Panc1 (cell line): ENCODE measurements at regions not wholly inside any gene's neighbourhood (a gene's known extent, or its start where the extent isn't known, plus 50 kb on each side); places are given as distances from the start of the nearest gene placed in this dataset.
"Not testable (repeated sequence)": the region's sequence is repeated elsewhere in the genome, so short reads cannot be mapped to it uniquely, and the experiment has no call there.

Experiments used
- ATAC-seq: fragments of 200-7000 bp; cut with Tn5 transposase; 2 replicates; pipeline ENCODE4 v1.9.1; 2020; ENCODE audit warnings: mild to moderate bottlenecking, moderate library complexity
- BruUV-seq: library from RNA; stranded (reverse); fragments of 400-500 nt; replicated peaks from 2 replicates; lab custom pipeline; 2021; lab: Mats Ljungman, UMichigan
- CTCF ChIA-PET: fragments of 300-600 bp; sonication (Branson Sonifier 250); formaldehyde crosslinking; loops from one replicate; lab custom pipeline; 2022; ENCODE audit warnings: antibody characterized with exemption; lab: Charles Lee
- POLR2A ChIA-PET: fragments of 300-600 bp; sonication (Branson Sonifier 250); formaldehyde crosslinking; loops from one replicate; lab custom pipeline; 2022; ENCODE audit warnings: antibody characterized with exemption; lab: Charles Lee
- DNase-seq: peaks from one replicate; pipeline ENCODE4 v3.0.0-alpha.2; 2010; ENCODE audit warnings: low read depth, low spot score
- H3K27ac ChIP-seq: 2 replicates; pipeline ENCODE4 v1.5.1; 2011; ENCODE audit warnings: mild to moderate bottlenecking, low read length, inconsistent platforms
- H3K27me3 ChIP-seq: fragments of 200-500 bp; sonication (Bioruptor generic); 2 replicates; pipeline ENCODE4 v1.6.0; 2014; ENCODE audit warnings: low read length, inconsistent platforms; ENCODE audit not compliant: control insufficient read depth, insufficient read depth
- H3K36me3 ChIP-seq: fragments of 200-500 bp; sonication (Bioruptor generic); 2 replicates; pipeline ENCODE4 v1.5.1; 2014; ENCODE audit warnings: inconsistent platforms, mild to moderate bottlenecking, low read length, moderate library complexity; ENCODE audit not compliant: control insufficient read depth, insufficient read depth
- H3K4me1 ChIP-seq: 2 replicates; pipeline ENCODE4 v1.5.1; 2011; ENCODE audit warnings: inconsistent platforms, mild to moderate bottlenecking, low read length, moderate library complexity; ENCODE audit not compliant: control insufficient read depth, insufficient read depth
- H3K4me3 ChIP-seq, 2 experiments: 2 replicates each; pipeline ENCODE4 v1.5.1; 2011 to 2012; ENCODE audit warnings: low read depth in 2 of 2, low read length in 2 of 2, mild to moderate bottlenecking in 2 of 2, inconsistent platforms in 1 of 2, moderate library complexity in 1 of 2
- H3K9me3 ChIP-seq: fragments of 200-500 bp; sonication (Bioruptor generic); 2 replicates; pipeline ENCODE4 v1.5.1; 2014; ENCODE audit warnings: low read depth, mild to moderate bottlenecking, inconsistent platforms, low read length, moderate library complexity; ENCODE audit not compliant: control insufficient read depth, insufficient read depth
- POLR2AphosphoS5 ChIP-seq: IDR thresholded peaks from 2 replicates; pipeline ENCODE4 v1.6.1; 2012; ENCODE audit warnings: mild to moderate bottlenecking, low read depth, low read length, moderate library complexity
- SIN3A ChIP-seq: IDR thresholded peaks from 2 replicates; pipeline ENCODE4 v1.6.1; 2012; ENCODE audit warnings: low read depth, mild to moderate bottlenecking, low read length, moderate library complexity, borderline replicate concordance; ENCODE audit not compliant: insufficient read depth
- TCF7L2 ChIP-seq: IDR thresholded peaks from 2 replicates; pipeline ENCODE4 v1.6.1; 2011; ENCODE audit warnings: mild to moderate bottlenecking, low read depth, low read length, inconsistent platforms
- in situ Hi-C: cut with HindIII; loops from 2 replicates; pipeline ENCODE4 v1.10.0; 2016; ENCODE audit warnings: low sequenced_read_pairs, low pct_unique_long_range_greater_than_20kb
- intact Hi-C: fragments of 100-400 bp; cut with micrococcal nuclease; formaldehyde crosslinking; loops from one replicate; pipeline ENCODE4 v1.10.0; 2022; ENCODE audit not compliant: unreplicated experiment
- TF ChIP-seq, protein P1 (sequence below), 2 experiments: IDR thresholded peaks; 2 replicates each; pipeline ENCODE4 v1.6.1; 2011 to 2012; ENCODE audit warnings: low read depth in 2 of 2, control low read depth in 1 of 2, low read length in 1 of 2, mild to moderate bottlenecking in 1 of 2, moderate library complexity in 1 of 2; ENCODE audit not compliant: insufficient read depth in 1 of 2
- TF ChIP-seq, protein P2 (sequence below): fragments of 450-650 bp; IDR thresholded peaks from 2 replicates; pipeline ENCODE4 v1.5.1; 2017; ENCODE audit warnings: mild to moderate bottlenecking

DNA sequence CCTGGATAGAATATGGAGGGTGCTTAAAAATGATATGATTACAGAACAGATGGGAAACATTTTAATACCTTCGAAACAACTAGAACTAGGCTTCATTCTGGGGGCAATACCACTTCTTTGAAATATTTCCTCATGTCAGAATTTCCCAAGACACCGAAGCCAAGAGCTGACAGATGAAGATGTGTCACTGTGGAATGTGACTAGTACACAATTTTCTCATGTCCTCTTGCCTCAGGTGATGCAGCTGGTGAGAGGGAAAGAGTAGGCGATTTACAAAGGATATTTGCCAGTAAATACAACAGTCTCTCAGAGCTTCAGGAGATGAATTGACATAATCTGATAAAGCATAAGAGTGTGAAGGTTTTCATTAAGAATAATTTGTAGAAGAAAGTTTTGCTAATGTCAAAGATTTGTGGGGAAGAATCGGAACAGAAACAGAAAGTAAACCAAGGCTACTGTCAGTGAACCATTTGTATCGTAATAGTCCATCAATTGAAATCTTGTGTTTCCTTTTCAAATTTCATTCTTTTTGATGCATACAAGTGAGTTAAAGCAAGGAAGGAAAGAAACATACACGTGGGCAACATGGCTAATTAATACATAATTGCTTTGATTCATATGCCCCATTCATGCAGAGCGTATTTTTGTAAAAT is 164.7 kb upstream of the CCN2 start:
- POLR2A ChIA-PET, result no interaction called here

DNA sequence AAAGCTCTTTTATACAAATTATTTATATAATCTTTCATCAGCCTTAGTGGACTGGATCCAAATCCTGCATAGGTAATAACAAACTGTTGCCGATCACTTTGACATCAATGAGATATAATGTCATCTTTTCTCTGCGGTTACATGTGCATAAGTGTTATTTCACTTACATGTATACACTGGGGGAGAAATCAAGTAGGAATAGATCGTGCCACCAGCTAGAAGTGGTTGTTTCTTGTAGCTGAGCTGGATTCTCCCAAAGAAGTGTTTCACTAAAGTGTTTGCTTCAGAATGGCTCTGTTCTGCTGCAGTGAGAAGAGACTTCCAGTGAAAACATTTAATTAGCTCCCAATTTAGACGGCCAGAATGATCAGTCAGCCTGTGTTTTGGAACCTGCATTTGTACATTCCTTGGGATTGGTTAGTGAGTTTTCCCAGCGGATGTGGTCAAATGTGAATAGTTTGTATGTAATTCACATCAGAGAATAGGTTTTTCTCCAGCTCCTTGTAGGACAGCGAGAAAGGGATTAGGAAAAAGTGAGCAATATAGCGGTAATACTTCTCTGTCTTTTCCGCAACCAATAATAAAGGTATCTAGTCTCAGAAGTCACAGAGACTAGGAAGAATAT is 163.1 kb upstream of the CCN2 start:
- Histone ChIP-seq H3K27ac (no peak overlapping the region), H3K36me3 (no peaks in the 10 kb centered on the region), H3K4me3 (no peak overlapping the region), H3K9me3 (peaks cover 5% of the 10 kb centered on the region; the same call in 1 of the 2 replicates), H3K27me3 (no peaks in the 10 kb centered on the region), H3K4me1 (0 out of 2 replicates have a peak, but pooled peaks cover 2% of the 10 kb centered on the region)
- DNase-seq (no peak), ATAC-seq (no peak)
- in situ Hi-C loops (no loop called here), intact Hi-C loops (no loop called here)
- ChIA-PET CTCF (no interaction called here), POLR2A (no interaction called here)
- no TSS peak for BruUV-seq
- TF ChIP-seq SIN3A, result no peak
- no peak for TF ChIP-seq TCF7L2
- no peak for TF ChIP-seq POLR2AphosphoS5
- TF ChIP-seq, protein P1, sequence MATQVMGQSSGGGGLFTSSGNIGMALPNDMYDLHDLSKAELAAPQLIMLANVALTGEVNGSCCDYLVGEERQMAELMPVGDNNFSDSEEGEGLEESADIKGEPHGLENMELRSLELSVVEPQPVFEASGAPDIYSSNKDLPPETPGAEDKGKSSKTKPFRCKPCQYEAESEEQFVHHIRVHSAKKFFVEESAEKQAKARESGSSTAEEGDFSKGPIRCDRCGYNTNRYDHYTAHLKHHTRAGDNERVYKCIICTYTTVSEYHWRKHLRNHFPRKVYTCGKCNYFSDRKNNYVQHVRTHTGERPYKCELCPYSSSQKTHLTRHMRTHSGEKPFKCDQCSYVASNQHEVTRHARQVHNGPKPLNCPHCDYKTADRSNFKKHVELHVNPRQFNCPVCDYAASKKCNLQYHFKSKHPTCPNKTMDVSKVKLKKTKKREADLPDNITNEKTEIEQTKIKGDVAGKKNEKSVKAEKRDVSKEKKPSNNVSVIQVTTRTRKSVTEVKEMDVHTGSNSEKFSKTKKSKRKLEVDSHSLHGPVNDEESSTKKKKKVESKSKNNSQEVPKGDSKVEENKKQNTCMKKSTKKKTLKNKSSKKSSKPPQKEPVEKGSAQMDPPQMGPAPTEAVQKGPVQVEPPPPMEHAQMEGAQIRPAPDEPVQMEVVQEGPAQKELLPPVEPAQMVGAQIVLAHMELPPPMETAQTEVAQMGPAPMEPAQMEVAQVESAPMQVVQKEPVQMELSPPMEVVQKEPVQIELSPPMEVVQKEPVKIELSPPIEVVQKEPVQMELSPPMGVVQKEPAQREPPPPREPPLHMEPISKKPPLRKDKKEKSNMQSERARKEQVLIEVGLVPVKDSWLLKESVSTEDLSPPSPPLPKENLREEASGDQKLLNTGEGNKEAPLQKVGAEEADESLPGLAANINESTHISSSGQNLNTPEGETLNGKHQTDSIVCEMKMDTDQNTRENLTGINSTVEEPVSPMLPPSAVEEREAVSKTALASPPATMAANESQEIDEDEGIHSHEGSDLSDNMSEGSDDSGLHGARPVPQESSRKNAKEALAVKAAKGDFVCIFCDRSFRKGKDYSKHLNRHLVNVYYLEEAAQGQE (IDR thresholded peaks at IDR 0.05; ENCODE audit: insufficient read depth in 1 of 2, low read depth in 2 of 2, low read length in 1 of 2), result no peak
- TF ChIP-seq, protein P2, sequence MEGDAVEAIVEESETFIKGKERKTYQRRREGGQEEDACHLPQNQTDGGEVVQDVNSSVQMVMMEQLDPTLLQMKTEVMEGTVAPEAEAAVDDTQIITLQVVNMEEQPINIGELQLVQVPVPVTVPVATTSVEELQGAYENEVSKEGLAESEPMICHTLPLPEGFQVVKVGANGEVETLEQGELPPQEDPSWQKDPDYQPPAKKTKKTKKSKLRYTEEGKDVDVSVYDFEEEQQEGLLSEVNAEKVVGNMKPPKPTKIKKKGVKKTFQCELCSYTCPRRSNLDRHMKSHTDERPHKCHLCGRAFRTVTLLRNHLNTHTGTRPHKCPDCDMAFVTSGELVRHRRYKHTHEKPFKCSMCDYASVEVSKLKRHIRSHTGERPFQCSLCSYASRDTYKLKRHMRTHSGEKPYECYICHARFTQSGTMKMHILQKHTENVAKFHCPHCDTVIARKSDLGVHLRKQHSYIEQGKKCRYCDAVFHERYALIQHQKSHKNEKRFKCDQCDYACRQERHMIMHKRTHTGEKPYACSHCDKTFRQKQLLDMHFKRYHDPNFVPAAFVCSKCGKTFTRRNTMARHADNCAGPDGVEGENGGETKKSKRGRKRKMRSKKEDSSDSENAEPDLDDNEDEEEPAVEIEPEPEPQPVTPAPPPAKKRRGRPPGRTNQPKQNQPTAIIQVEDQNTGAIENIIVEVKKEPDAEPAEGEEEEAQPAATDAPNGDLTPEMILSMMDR, result no peak

More for the DNA sequence above, 164.7 kb upstream of the CCN2 start:
- Histone ChIP-seq H3K4me1 (0 out of 2 replicates have a peak, but pooled peaks cover 2% of the 10 kb centered on the region), H3K36me3 (no peaks in the 10 kb centered on the region), H3K9me3 (no peaks in the 10 kb centered on the region), H3K27me3 (no peaks in the 10 kb centered on the region), H3K27ac (peak overlapping the region; percentile 40; the same call in 1 of the 2 replicates), H3K4me3 (peak overlapping the region; percentile 25 to 33)
- TF ChIP-seq SIN3A (no peak), TCF7L2 (no peak), POLR2AphosphoS5 (no peak)
- TF ChIP-seq, protein P1 (IDR thresholded peaks at IDR 0.05; ENCODE audit: insufficient read depth in 1 of 2, low read depth in 2 of 2, low read length in 1 of 2), result no peak
- TF ChIP-seq, protein P2, result no peak
- intact Hi-C loops, result no loop called here
- in situ Hi-C loops, result no loop called here
- no TSS peak for BruUV-seq
- ATAC-seq (no peak), DNase-seq (no peak)
- CTCF ChIA-PET, result no interaction called here

DNA sequence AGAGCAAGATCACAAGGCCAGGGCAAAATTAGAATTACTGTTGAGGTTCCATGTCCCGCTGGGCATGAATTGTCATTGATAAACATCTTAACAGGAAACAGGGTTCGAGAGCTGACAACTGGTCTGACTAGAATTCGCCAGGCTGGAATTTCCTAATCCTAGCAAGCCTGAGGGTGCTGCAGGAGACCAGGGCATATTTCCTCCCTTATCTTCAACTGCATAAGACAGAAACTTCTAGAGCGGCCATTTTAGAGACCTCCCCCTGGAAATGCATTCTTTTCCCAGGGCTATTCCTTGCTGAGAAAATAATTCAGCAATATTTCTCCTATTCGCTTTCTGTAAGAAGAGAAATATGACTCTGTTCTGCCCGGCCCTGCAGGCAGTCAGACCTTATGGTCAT is 158.6 kb upstream of the CCN2 start:
- H3K4me3 ChIP-seq, POLR2A ChIA-PET, H3K36me3 ChIP-seq, BruUV-seq, CTCF ChIA-PET, ATAC-seq, H3K4me1 ChIP-seq, DNase-seq, intact Hi-C loops, in situ Hi-C loops, H3K27me3 ChIP-seq, H3K27ac ChIP-seq: not testable (repeated sequence)
- peaks cover 11% of the 10 kb centered on the region; the same call in 1 of the 2 replicates for H3K9me3 ChIP-seq
